Naive thymus-derived CD8-positive, alpha-beta T cell (primary cell): ENCODE measurements at regions not wholly inside any gene's neighbourhood (a gene's known extent, or its start where the extent isn't known, plus 50 kb on each side); places are given as distances from the start of the nearest gene placed in this dataset.
"Not testable (repeated sequence)": the region's sequence is repeated elsewhere in the genome, so short reads cannot be mapped to it uniquely, and the experiment has no call there.

ENCODE experiments used
- ATAC-seq, 2 donors: fragments of 150-1000 bp; cut with Tn5 transposase in 1 of 2; sonication (Bioruptor Pico), chemical (Tn5 transposase) in 1 of 2; 1 replicate in 1 of 2; 2 replicates in 1 of 2; pipeline ENCODE4 v1.10.0; 2021; ENCODE audit warnings: mild to moderate bottlenecking in 2 of 2, moderate library complexity in 2 of 2
- POLR2A ChIA-PET: fragments of 350-600 bp; sonication (Branson Sonifier 250); formaldehyde crosslinking; loops from one replicate; lab custom pipeline; 2021; ENCODE audit warnings: antibody characterized with exemption; lab: Charles Lee
- DNase-seq, 10 donors: peaks; one replicate each; pipeline versions ENCODE4 v3.0.0 to v3.0.0-alpha.2; 2020 to 2022
- H3K27ac Mint-ChIP-seq, 10 donors: one replicate each; pipeline ENCODE4 v1.8.0; 2020 to 2022; ENCODE audit warnings: mild to moderate bottlenecking in 10 of 10, mixed read lengths in 10 of 10, moderate library complexity in 4 of 10, inconsistent platforms in 1 of 10
- H3K27me3 Mint-ChIP-seq, 5 donors: one replicate each; pipeline ENCODE4 v1.8.0; 2021 to 2022; ENCODE audit warnings: mixed read lengths in 5 of 5
- H3K36me3 Mint-ChIP-seq, 3 donors: one replicate each; pipeline ENCODE4 v1.8.0; 2020 to 2022; ENCODE audit warnings: mixed read lengths in 3 of 3, mild to moderate bottlenecking in 2 of 3, inconsistent platforms in 1 of 3
- H3K4me1 Mint-ChIP-seq, 4 donors: one replicate each; pipeline ENCODE4 v1.8.0; 2021 to 2022; ENCODE audit warnings: mixed read lengths in 4 of 4
- H3K4me3 Mint-ChIP-seq, 10 donors: one replicate each; pipeline ENCODE4 v1.8.0; 2020 to 2022; ENCODE audit warnings: mild to moderate bottlenecking in 10 of 10, mixed read lengths in 10 of 10, moderate library complexity in 6 of 10, inconsistent platforms in 1 of 10
- H3K9me3 Mint-ChIP-seq, 9 donors: one replicate each; pipeline ENCODE4 v1.8.0; 2020 to 2022; ENCODE audit warnings: mixed read lengths in 9 of 9, mild to moderate bottlenecking in 3 of 9, inconsistent platforms in 1 of 9, moderate library complexity in 1 of 9

DNA sequence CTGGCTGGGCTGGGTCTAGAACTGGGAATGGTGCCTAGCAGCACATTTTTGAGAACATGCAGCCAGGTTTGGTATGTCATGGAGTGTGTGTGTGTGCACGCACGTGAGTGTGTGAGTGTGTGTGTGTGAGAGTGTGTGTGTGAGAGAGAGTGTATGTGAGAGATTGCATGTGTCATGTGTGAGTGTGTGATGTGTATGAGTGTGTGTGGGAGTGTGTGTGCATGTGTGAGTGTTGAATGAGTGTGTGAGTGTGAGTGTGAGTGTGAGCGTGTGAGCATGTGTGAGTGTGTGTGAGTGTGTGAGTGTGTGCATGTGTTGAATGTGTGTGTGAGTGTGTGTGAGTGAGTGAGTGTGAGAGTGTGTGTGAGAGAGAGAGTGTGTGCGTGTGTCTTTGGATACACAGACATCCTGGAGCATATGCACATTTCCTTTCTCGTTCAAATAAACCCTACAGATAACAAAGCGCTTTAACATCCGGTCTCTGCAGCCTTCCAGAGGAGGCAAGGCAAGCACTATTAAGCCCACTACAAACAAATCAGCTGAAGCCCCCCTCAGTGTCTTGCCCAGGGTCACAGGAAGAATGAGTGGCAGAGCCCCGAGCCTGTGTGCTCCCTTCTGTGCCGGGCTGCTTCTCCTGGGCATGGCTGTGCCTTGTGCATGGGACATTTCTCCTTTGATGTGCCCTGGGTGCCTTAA is 108.7 kb upstream of the ETV6 start:
- Mint-ChIP-seq H3K36me3 (no peaks in the 10 kb centered on the region), H3K4me1 (peaks cover 32 to 47% (median 39%) of the 10 kb centered on the region in 4 donors), H3K9me3 (no peaks in the 10 kb centered on the region), H3K4me3 (peak overlapping the region in 6 of 10 donors; percentile 1 to 81 (median 30)), H3K27ac (peak overlapping the region in 9 of 10 donors; percentile 3 to 75 (median 47)), H3K27me3 (no peaks in the 10 kb centered on the region)
- POLR2A ChIA-PET = no interaction called here
- DNase-seq = peak in 2 of 10 donors; percentile 13 to 20
- no peak for ATAC-seq

DNA sequence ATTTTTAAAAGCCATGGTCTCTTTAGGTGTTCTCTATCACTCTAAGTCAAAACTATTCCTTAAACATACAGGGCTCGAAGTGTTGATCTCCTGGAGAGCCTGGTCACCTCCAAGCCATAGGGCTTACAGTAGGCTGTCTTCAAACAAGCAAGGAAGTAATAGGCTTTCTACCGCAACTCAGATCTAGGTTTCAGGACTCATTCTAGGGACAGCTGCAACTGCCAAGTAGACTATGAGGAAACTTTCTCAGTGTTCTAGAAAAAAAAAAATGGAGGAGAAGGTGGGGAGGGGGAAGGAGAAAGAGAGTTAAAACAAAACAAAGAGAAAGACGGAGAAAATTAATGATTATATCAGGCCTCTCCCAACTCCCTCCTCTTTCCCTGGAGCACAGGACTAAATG is 106.9 kb upstream of the ETV6 start:
- no peak for DNase-seq
- no peak for ATAC-seq
- no peaks in the 10 kb centered on the region for H3K9me3 Mint-ChIP-seq
- peak overlapping the region in 1 of 10 donors; percentile 19 for H3K4me3 Mint-ChIP-seq
- H3K27ac Mint-ChIP-seq = peak overlapping the region in 9 of 10 donors; percentile 16 to 85 (median 70)
- no peaks in the 10 kb centered on the region for H3K36me3 Mint-ChIP-seq
- POLR2A ChIA-PET = no interaction called here
- H3K4me1 Mint-ChIP-seq = peaks cover 34 to 60% (median 52%) of the 10 kb centered on the region in 4 donors
- no peaks in the 10 kb centered on the region for H3K27me3 Mint-ChIP-seq

DNA sequence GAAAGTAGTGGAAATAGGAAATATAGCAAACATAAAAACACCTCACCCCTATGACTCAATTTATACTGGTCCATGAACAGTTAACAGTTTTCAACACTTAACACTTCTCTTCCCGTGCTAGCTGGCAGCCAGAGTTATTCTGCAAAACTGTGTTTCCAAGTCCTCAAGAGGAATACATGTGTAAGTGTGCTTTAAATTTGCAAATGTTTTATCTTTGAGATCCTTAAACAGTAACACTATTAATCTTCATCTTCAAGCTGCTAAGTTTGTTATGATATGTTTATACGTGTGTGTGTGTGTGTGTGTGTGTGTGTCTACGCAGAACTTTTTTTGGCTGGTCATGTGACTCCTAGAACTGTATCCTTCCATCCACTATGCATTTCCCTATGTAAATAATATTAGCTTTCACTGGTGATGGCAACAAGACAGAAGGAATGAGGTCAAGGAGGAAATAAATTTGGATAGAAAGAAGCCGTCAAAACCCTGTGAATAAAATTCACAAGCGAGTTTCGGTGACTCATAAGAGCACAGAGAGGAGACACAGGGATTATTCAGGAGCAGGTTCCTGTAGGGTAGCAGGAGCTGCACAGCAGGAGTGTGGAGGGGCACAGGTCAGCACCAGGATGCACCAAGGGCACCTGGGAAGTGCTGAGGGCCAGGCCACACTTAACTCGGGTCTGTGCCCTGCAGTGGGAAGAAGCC is 105.9 kb upstream of the ETV6 start:
- Mint-ChIP-seq H3K4me1 (peaks cover 34 to 69% (median 57%) of the 10 kb centered on the region in 4 donors), H3K36me3 (no peaks in the 10 kb centered on the region), H3K27ac (peak overlapping the region in 7 of 10 donors; percentile 26 to 83 (median 77)), H3K27me3 (no peaks in the 10 kb centered on the region), H3K4me3 (no peak overlapping the region), H3K9me3 (no peaks in the 10 kb centered on the region)
- no peak for ATAC-seq
- no peak for DNase-seq
- POLR2A ChIA-PET = no interaction called here

- ATAC-seq (peak; percentile 80 to 84), DNase-seq (peak in 9 of 10 donors; percentile 12 to 87 (median 69))
- POLR2A ChIA-PET = interaction anchor here (0.6 to 3.2 kb wide), 11 partner anchors 10 to 1064 kb away, joined by 3 to 20 read pairs (median 5); partner anchors contain the start of genes BORCS5, LRP6 and SMIM10L1
- H3K27ac Mint-ChIP-seq = peak overlapping the region; percentile 91 to 99 (median 97)
- peaks cover 28 to 66% (median 54%) of the 10 kb centered on the region in 4 donors for H3K4me1 Mint-ChIP-seq
- peak overlapping the region; percentile 61 to 87 (median 75) for H3K4me3 Mint-ChIP-seq
- no peaks in the 10 kb centered on the region for H3K9me3 Mint-ChIP-seq
- no peaks in the 10 kb centered on the region for H3K36me3 Mint-ChIP-seq
- H3K27me3 Mint-ChIP-seq = no peaks in the 10 kb centered on the region
Measured at GRCh38 chr12:11545484-11546330, 103.8 kb upstream of the ETV6 start.

DNA sequence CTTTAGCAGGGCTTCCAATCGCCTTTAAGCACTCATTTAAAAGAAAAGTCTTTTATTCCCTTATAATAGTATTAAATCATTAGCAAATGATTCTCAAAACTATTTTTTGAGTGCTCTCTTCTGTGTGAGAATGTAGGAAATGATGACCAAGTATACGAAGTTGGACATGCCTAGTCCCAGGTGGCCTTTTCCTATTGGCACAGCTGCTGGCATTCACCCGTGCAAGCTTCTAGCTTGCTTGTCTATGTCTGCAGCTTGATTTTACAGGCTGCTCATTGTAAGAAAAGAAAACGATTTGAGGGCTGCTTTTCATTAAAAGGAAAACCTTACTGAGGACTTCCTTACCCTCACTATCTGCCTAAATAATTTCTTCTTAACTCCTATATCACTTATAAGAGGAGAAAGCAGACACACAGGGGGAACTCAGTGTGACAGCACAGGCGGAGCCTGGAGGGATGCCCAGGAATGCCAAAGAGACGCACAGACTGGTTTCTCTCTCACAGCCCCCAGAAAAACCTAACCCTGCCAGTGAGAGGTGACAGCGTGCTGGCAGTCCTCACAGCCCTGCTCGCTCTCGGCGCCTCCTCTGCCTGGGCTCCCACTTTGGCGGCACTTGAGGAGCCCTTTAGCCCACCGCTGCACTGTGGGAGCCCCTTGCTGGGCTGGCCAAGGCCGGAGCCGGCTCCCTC is 102.7 kb upstream of the ETV6 start:
- ATAC-seq, H3K27me3 Mint-ChIP-seq, H3K9me3 Mint-ChIP-seq, DNase-seq, H3K36me3 Mint-ChIP-seq: not testable (repeated sequence)
- H3K4me1 Mint-ChIP-seq = peaks cover 23 to 58% (median 49%) of the 10 kb centered on the region in 4 donors
- H3K4me3 Mint-ChIP-seq = peak overlapping the region in 8 of 10 donors; percentile 61 to 87 (median 80)
- peak overlapping the region; percentile 91 to 99 (median 97) for H3K27ac Mint-ChIP-seq
- POLR2A ChIA-PET = interaction anchor here (0.6 to 3.2 kb wide), 6 partner anchors 9 to 720 kb away, joined by 3 to 20 read pairs (median 9); partner anchors contain the start of genes LRP6 and SMIM10L1

- not testable (repeated sequence) for ATAC-seq, H3K36me3 Mint-ChIP-seq, H3K27me3 Mint-ChIP-seq, H3K9me3 Mint-ChIP-seq
- Mint-ChIP-seq H3K4me1 (peaks cover 21 to 56% (median 48%) of the 10 kb centered on the region in 4 donors), H3K4me3 (peak overlapping the region in 3 of 10 donors; percentile 68 to 81 (median 79)), H3K27ac (peak overlapping the region in 7 of 10 donors; percentile 71 to 97 (median 91))
- POLR2A ChIA-PET = interaction anchor here (0.6 to 3.2 kb wide), 3 partner anchors 9 to 376 kb away, joined by 3 to 20 read pairs (median 16); partner anchors contain the start of gene SMIM10L1
- peak in 2 of 10 donors; percentile 15 to 31 for DNase-seq
Measured at GRCh38 chr12:11547271-11547646, 102.2 kb upstream of the ETV6 start.

DNA sequence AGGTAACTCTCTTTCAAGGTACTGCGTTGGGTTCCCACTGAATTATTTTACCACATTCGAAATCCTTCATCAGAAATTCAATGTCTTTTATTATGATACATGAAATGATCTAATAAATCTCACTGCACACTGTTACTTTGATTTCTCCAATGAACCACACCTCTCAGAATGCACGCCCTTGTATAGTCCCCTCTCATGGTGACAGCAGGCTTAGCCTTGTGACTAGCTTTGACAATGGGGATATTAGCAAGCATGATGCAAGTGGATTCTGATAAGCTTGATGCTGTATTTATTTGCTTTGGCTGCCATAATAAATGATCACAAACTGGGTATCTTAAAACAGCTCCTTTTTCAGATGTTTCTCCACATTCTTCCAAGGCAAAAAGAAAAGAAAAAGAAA is 100.4 kb upstream of the ETV6 start:
- H3K27me3 Mint-ChIP-seq = no peaks in the 10 kb centered on the region
- no peaks in the 10 kb centered on the region for H3K36me3 Mint-ChIP-seq
- ATAC-seq = no peak
- H3K4me3 Mint-ChIP-seq = no peak overlapping the region
- peak overlapping the region in 5 of 10 donors; percentile 23 to 96 (median 29) for H3K27ac Mint-ChIP-seq
- no peak for DNase-seq
- POLR2A ChIA-PET = no interaction called here
- H3K9me3 Mint-ChIP-seq = no peaks in the 10 kb centered on the region
- peaks cover 15 to 47% (median 40%) of the 10 kb centered on the region in 4 donors for H3K4me1 Mint-ChIP-seq

DNA sequence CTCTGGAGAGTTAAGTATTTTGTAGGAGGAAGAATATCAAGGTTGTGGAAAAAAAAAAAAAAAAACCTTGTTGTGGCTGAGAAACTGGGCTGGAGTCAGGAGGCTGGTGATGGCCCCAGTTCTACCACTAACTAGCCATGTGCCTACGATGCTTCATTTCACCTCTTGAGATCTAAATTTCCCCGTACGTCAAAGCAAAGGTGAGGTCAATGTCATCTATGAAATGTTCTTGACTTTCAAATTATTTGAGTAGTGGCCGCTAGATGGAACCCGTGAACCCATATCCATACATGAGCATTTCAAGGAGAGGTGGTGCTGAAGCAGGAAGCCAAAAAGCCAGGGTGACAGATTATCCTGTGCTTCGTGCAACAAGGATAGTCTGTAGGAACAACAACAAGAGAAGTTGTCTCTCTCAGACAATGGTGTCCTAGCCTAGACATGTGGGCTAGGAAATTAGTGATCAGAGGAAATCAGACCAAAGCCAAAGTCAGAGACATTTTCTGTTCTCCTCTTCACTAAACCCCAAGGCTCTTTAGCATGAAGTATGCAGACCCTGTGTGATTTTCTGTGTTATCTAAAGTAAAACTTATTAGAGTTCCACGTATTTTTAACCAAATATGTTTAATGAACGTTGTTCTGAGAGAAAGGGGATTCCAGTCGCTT is 95.5 kb upstream of the ETV6 start:
- no peaks in the 10 kb centered on the region for H3K27me3 Mint-ChIP-seq
- peak overlapping the region in 6 of 10 donors; percentile 1 to 83 (median 10) for H3K27ac Mint-ChIP-seq
- ATAC-seq (peak; percentile 42 to 78), DNase-seq (peak in 8 of 10 donors; percentile 23 to 72 (median 52))
- H3K36me3 Mint-ChIP-seq = no peaks in the 10 kb centered on the region
- H3K4me3 Mint-ChIP-seq = peak overlapping the region in 4 of 10 donors; percentile 4 to 45 (median 17)
- H3K9me3 Mint-ChIP-seq = no peaks in the 10 kb centered on the region
- peaks cover 11 to 26% (median 21%) of the 10 kb centered on the region in 4 donors for H3K4me1 Mint-ChIP-seq
- POLR2A ChIA-PET = interaction anchor here (3.8 kb wide), 1 partner anchor 8 kb away, joined by 20 read pairs; no protein-coding TSS in a partner anchor

DNA sequence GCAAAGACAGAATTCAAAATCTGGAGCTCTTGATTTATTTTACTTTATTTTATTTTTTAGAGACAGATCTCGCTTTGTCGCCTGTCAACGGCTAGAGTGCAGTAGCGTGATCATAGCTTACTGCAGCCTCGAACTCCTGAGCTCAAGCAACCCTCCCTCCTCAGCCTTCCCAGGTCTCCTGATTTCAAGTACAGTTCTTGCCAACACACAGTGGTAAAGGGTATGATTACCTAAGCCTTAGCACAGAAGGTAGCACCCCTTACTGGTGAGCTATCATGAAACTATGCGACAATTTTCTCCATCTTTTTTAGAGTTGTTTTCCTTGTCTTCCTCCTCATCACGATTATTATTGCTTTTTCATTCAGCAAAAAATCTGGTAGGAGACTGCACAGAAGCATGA is 94.3 kb upstream of the ETV6 start:
- Mint-ChIP-seq H3K4me1 (peaks cover 11 to 23% (median 21%) of the 10 kb centered on the region in 4 donors), H3K9me3 (no peaks in the 10 kb centered on the region), H3K27me3 (no peaks in the 10 kb centered on the region), H3K27ac (peak overlapping the region in 9 of 10 donors; percentile 39 to 93 (median 85)), H3K36me3 (peaks cover 0 to 3% (median 0%) of the 10 kb centered on the region in 3 donors), H3K4me3 (peak overlapping the region in 5 of 10 donors; percentile 59 to 73 (median 62))
- no peak for DNase-seq
- POLR2A ChIA-PET = interaction anchor here (3.8 kb wide), 1 partner anchor 9 kb away, joined by 20 read pairs; no protein-coding TSS in a partner anchor
- ATAC-seq = no peak

DNA sequence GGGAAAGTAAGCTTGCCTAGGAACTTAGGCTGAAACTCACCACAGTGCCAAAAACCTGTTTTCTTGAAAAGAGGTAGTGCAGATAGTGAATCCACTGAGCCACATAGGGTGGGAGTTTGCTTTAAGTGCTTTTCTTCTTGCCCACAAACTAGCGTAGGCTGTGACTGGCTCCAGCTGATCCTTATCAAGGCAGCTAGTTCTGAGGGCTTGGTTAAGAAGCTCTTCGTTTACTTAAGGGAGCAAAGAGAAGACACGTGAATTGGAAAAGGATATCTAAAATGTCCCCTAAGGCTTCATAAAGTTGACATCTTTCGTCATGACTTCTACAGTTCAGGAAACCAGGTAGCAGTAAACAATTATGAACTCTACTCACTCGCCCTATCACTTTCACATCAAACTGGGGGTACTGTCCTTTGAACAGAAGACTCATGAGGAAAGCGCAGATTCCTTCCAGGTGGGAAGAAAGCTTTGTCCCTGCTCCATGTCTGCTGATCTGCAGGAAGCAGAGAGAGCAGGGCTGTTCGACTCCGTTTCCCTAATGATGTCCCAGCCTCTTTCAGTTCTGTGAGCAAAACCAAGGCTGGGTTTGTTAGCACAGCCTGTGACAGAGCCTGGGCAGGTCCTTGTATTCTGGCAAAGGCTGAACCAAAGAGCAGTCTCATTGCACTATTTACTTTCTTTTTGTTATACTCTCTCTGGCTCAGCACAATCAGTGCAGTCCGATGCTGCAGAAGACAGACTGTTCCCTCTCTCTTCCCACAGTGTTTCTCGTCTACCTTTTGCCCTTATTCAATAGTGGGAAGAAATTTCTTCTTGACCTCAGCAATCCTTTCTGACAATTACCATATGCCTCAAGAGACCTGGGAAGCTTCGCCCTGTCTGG is 93.5 kb upstream of the ETV6 start:
- peak; percentile 73 to 81 for ATAC-seq
- POLR2A ChIA-PET = interaction anchor here (3.8 kb wide), 1 partner anchor 10 kb away, joined by 20 read pairs; no protein-coding TSS in a partner anchor
- peak in 7 of 10 donors; percentile 6 to 62 (median 39) for DNase-seq
- peak overlapping the region; percentile 17 to 93 (median 80) for H3K27ac Mint-ChIP-seq
- H3K4me3 Mint-ChIP-seq = peak overlapping the region; percentile 31 to 74 (median 60)
- no peaks in the 10 kb centered on the region for H3K27me3 Mint-ChIP-seq
- no peaks in the 10 kb centered on the region for H3K9me3 Mint-ChIP-seq
- H3K36me3 Mint-ChIP-seq = peaks cover 0 to 3% (median 0%) of the 10 kb centered on the region in 3 donors
- peaks cover 11 to 23% (median 21%) of the 10 kb centered on the region in 4 donors for H3K4me1 Mint-ChIP-seq
